ENCODE measurements at regions not wholly inside any gene's neighbourhood (a gene's known extent, or its start where the extent isn't known, plus 50 kb on each side); places are given as distances from the start of the nearest gene placed in this dataset.

- H3K4me3 ChIP-seq (ENCODE audit: low read depth, low read length): no peak overlapping the region
- DNase-seq (ENCODE audit: low read depth): no peak
- TF ChIP-seq CTCF (IDR thresholded peaks at IDR 0.05; ENCODE audit: insufficient read depth, low read depth, low read length, missing control alignments): no peak
Measured at GRCh38 chr7:35495377-35495776, 199.6 kb downstream of the HERPUD2 start.

DNA sequence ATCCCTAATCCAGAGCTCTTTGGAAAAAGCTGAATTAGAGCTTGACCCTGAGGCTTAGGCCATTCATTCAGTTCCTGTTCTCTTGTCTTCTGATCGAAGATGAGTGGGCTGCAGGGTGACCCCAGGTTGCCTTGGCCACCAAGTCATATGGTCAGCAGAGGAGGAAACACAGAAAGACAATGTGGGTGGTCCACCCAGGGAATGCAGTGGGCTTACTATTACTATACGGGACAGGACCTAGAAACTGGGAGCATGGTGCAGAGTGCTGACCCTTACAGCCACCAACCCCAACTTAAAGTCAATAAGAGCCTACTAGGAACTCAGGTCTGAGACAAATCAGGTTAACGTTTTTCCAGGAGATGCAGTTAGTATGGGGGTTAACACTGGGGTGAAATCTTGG, 200.5 kb downstream of the HERPUD2 start:
- no peak for TF ChIP-seq CTCF (IDR thresholded peaks at IDR 0.05; ENCODE audit: insufficient read depth, low read depth, low read length, missing control alignments)
- no peak for DNase-seq (ENCODE audit: low read depth)
- no peak overlapping the region for H3K4me3 ChIP-seq (ENCODE audit: low read depth, low read length)

- no peak overlapping the region for H3K4me3 ChIP-seq (ENCODE audit: low read depth, low read length)
- no peak for TF ChIP-seq CTCF (IDR thresholded peaks at IDR 0.05; ENCODE audit: insufficient read depth, low read depth, low read length, missing control alignments)
- no peak for DNase-seq (ENCODE audit: low read depth)
Measured at GRCh38 chr7:35492451-35493175, 202.3 kb downstream of the HERPUD2 start.

DNA sequence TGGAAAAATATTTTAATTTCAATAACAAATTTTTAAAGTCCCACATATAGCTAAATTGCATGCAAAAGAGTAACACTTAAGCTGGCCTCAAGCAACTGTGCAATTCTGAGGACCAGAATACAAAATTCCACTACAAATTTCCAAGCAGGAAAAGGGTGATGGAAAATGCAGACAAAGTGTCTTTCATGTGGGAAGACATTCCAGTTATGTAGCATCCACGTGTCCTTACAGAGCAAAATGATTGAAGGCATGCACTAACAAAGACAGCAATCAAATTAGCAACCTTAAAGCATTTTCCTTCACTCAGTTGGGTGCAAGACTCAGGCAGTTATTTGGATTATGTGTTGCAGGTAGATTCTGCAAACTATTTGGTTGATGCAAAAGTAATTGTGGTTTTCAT, 203.7 kb downstream of the HERPUD2 start:
- DNase-seq (ENCODE audit: low read depth): no peak
- TF ChIP-seq CTCF (IDR thresholded peaks at IDR 0.05; ENCODE audit: insufficient read depth, low read depth, low read length, missing control alignments): no peak
- no peak overlapping the region for H3K4me3 ChIP-seq (ENCODE audit: low read depth, low read length)

- H3K4me3 ChIP-seq (ENCODE audit: low read depth, low read length): no peak overlapping the region
- TF ChIP-seq CTCF (IDR thresholded peaks at IDR 0.05; ENCODE audit: insufficient read depth, low read depth, low read length, missing control alignments): no peak
- no peak for DNase-seq (ENCODE audit: low read depth)
Measured at GRCh38 chr7:35487841-35488240, 207.1 kb downstream of the HERPUD2 start.

GRCh38 chr7:35487402-35487801, 207.5 kb downstream of the HERPUD2 start:
- no peak overlapping the region for H3K4me3 ChIP-seq (ENCODE audit: low read depth, low read length)
- no peak for DNase-seq (ENCODE audit: low read depth)
- no peak for TF ChIP-seq CTCF (IDR thresholded peaks at IDR 0.05; ENCODE audit: insufficient read depth, low read depth, low read length, missing control alignments)

- no peak for DNase-seq (ENCODE audit: low read depth)
- H3K4me3 ChIP-seq (ENCODE audit: low read depth, low read length): no peak overlapping the region
- TF ChIP-seq CTCF (IDR thresholded peaks at IDR 0.05; ENCODE audit: insufficient read depth, low read depth, low read length, missing control alignments): no peak
Measured at GRCh38 chr7:35485436-35485835, 209.5 kb downstream of the HERPUD2 start.
